HL-60 (cell line): ENCODE measurements at regions not wholly inside any gene's neighbourhood (a gene's known extent, or its start where the extent isn't known, plus 50 kb on each side); places are given as distances from the start of the nearest gene placed in this dataset.

Source experiments
- GABPA ChIP-seq: IDR thresholded peaks from 2 replicates; pipeline ENCODE4 v1.6.1; 2012; ENCODE audit warnings: low read depth
- POLR2AphosphoS5 ChIP-seq: IDR thresholded peaks from 2 replicates; pipeline ENCODE4 v1.6.1; 2012; ENCODE audit warnings: low read depth
- SPI1 ChIP-seq: IDR thresholded peaks from 2 replicates; pipeline ENCODE4 v1.6.1; 2012; ENCODE audit warnings: low read depth, mild to moderate bottlenecking, borderline replicate concordance
- TF ChIP-seq, protein P1 (sequence below): IDR thresholded peaks from one replicate; pipeline ENCODE4 v1.5.1; 2011; ENCODE audit warnings: low read length, control low read depth, inconsistent platforms; ENCODE audit not compliant: insufficient read depth
- TF ChIP-seq, protein P2 (sequence below): IDR thresholded peaks from 2 replicates; pipeline ENCODE4 v1.6.1; 2012; ENCODE audit warnings: low read depth; ENCODE audit not compliant: insufficient replicate concordance

DNA sequence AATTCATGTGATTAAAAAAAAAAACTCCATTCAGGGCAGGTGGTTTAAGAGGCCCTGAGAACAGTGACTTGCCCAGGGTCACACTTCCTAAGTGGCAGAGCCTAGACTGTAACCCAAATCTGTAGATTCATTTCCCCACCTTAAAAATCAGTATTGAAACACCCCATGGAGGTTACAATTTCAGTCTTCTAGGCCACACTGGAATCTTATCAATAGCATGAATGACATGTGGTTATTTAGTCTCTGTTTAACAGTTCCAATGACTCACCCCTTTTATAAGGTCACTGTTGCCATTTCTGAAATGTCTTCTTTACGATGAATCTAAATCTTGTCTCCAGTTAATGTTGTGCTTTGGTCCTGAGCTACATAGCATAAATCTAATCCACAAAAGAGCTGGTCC, 262.3 kb upstream of the GRIP1 start:
- TF ChIP-seq, protein P1, sequence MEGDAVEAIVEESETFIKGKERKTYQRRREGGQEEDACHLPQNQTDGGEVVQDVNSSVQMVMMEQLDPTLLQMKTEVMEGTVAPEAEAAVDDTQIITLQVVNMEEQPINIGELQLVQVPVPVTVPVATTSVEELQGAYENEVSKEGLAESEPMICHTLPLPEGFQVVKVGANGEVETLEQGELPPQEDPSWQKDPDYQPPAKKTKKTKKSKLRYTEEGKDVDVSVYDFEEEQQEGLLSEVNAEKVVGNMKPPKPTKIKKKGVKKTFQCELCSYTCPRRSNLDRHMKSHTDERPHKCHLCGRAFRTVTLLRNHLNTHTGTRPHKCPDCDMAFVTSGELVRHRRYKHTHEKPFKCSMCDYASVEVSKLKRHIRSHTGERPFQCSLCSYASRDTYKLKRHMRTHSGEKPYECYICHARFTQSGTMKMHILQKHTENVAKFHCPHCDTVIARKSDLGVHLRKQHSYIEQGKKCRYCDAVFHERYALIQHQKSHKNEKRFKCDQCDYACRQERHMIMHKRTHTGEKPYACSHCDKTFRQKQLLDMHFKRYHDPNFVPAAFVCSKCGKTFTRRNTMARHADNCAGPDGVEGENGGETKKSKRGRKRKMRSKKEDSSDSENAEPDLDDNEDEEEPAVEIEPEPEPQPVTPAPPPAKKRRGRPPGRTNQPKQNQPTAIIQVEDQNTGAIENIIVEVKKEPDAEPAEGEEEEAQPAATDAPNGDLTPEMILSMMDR: no peak
- no peak for TF ChIP-seq SPI1
- TF ChIP-seq, protein P2, sequence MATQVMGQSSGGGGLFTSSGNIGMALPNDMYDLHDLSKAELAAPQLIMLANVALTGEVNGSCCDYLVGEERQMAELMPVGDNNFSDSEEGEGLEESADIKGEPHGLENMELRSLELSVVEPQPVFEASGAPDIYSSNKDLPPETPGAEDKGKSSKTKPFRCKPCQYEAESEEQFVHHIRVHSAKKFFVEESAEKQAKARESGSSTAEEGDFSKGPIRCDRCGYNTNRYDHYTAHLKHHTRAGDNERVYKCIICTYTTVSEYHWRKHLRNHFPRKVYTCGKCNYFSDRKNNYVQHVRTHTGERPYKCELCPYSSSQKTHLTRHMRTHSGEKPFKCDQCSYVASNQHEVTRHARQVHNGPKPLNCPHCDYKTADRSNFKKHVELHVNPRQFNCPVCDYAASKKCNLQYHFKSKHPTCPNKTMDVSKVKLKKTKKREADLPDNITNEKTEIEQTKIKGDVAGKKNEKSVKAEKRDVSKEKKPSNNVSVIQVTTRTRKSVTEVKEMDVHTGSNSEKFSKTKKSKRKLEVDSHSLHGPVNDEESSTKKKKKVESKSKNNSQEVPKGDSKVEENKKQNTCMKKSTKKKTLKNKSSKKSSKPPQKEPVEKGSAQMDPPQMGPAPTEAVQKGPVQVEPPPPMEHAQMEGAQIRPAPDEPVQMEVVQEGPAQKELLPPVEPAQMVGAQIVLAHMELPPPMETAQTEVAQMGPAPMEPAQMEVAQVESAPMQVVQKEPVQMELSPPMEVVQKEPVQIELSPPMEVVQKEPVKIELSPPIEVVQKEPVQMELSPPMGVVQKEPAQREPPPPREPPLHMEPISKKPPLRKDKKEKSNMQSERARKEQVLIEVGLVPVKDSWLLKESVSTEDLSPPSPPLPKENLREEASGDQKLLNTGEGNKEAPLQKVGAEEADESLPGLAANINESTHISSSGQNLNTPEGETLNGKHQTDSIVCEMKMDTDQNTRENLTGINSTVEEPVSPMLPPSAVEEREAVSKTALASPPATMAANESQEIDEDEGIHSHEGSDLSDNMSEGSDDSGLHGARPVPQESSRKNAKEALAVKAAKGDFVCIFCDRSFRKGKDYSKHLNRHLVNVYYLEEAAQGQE: no peak
- TF ChIP-seq POLR2AphosphoS5: no peak
- no peak for TF ChIP-seq GABPA
